ENCODE measurements at regions not wholly inside any gene's neighbourhood (a gene's known extent, or its start where the extent isn't known, plus 50 kb on each side); places are given as distances from the start of the nearest gene placed in this dataset.
"Not testable (repeated sequence)": the region's sequence is repeated elsewhere in the genome, so short reads cannot be mapped to it uniquely, and the experiment has no call there.

DNA sequence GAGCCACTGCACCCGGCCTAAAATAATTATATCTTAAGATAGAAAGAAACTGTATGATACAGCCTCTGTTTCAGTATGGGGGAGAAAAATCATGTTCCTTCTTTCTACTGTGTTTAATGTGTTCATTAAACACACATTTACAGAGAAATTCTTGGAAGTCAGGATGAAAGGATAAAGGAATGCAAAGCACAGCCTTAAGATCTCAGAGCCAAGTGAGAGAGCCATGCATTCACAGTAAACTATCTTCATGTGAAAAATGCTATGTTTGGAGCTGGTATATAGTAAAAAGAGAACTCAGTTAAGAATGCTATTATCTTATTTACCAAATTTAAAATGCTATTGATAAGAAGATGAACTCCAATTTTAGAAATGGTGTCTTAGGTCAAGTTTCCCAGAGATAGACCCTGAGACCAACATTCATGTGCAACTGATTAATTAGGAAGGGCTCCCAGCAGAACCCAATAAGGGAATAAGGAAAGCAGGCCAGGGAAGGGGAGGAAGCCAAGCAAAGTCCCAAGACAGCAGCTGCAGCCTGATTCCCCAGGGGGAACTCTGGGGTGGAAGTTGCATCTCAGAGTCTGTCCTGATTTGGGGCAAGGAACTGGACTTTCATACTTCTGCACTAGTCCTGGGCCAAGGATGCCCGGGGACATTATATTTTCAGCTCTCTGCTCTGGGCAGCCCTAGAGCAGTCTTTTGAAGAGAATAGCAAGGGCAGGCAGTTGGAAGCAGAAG is 130.0 kb upstream of the ZNF648 start:
- no peak for DNase-seq

DNA sequence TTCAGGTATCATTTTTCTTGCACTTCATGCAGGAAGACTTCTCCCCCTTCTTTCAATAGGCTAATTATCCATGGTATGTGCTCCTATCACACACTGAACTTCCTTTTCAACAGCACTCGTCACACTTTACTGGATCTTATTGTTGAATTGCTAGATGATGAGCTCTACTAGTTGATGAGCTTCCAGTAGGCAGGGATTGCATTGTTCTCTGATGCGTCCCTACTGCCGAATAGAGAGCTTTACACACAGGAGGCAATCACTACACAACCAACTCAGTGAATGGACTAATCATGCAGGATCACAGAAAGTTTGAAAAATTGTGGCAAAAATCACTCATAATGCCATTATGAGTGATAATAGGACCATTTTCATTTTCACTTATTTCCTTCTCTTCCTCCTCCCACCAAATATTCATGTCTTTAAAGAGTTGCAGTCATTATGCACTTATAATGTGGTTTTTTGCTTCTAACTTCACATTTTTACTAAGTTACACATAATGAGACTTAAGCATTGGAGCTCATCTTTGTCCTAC is 128.1 kb upstream of the ZNF648 start:
- no peak for DNase-seq

DNA sequence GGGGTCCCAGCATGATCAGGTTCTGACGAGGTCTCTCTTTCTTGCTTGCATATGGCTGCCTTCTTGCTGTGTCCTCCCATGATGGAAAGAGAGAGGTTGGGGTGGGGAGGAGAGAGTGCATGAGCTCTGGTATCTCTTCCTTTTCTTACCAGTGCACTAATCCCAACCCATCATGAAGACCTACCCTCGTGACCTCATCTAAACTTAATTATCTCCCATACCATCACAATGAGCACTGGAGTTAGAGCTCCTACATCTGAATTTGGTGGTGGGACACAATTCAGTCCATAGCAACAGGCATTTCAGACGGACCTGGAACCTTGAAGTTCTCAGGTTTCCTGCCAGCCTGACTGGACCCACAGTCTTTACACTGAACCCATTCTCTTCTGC is 125.2 kb upstream of the ZNF648 start:
- DNase-seq: no peak

DNA sequence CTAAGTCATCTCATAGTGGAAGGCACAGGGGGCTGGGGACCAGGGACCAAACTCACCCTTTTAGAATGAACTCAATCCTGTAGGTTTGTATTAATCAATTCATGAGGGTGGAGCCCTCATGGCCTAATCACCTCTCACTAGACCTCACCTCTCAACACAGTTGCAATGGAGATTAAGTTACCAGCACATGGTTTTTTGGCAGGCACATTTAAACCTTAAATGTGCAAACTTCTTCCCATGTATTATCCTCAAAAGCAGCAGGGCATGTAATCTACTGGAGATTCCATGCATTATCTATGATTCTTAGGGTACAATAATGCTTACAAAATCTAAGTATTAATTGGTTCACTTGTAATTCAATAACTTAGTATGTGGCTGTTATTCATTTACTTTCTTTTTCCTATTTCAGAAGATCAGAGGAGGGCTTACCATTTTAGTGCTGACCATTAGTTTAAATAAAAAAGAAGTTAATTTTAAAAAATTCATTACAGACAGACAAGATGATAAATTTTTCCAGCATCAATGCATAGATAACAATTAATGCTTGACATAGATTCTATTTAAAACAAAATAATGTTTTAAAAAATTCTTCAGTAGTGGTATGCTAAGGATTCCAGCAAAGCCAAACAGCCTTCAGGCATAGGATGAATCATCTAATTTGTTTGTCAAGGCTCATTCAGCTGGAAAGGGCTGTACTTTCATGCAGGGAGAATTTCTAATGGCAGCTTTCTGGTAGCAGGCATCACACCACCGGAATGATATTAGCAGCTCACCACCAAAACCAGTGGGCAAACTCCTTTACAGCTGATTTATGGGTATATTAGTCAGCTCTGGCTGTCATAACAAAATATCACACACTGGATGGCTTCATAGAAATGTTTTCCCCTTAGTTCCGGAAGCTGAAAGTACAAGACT is 124.6 kb upstream of the ZNF648 start:
- DNase-seq: no peak

DNA sequence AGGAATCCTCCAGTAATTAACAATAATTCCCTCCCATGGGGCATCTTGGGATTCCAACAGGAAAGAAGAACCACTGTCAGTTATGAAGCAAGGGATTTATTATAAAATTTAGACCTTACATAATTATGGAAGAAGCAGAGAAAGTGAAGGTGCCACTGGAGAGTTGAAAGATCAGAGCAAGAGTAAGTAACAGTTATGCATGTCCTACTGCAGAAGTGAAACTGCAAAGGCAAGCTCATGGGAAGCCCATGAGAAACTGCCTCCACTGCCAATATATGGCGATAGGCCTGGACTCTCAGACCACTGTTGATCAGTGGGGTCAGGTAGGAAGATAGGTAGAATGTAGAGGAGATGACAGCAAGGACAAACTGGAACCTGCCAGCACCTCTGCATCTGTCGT is 123.6 kb upstream of the ZNF648 start:
- no peak for DNase-seq

DNA sequence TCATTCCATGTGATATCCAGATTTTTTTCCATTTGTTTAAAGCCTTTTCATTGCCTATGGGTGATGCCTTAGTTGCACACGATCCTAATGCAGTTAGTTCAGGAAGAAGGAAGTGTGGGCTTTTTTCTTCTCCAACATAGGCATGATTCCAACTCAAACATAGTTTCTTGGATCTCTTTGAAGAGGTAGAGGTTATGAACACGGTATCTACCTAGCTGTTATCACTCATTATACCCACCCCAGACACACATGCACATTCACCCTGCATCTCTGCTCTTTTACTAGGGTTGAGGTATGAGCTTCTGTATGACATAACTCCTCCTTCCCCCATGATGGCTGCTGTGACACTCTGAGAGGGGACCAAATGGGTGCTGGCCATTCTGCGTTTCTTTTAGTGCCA is 122.1 kb upstream of the ZNF648 start:
- DNase-seq: no peak

DNA sequence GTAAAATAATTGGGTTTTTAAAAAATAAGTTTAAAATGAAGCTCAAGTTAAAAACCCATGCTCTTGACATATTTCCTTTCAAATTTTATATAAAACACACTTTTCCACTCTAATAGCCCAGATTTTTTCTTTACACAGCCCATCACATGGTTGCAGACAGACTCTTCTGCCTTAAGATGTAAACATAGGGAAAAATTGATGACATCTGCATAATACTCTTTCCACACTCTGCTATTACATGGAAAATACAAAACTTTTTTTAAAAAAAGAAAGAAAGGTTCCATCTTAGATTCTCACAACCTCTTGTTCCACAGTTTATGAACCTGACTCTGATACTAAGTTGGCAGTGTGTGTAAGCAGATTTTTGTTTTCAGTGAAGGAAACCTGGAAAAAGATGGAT is 120.8 kb upstream of the ZNF648 start:
- no peak for DNase-seq

DNA sequence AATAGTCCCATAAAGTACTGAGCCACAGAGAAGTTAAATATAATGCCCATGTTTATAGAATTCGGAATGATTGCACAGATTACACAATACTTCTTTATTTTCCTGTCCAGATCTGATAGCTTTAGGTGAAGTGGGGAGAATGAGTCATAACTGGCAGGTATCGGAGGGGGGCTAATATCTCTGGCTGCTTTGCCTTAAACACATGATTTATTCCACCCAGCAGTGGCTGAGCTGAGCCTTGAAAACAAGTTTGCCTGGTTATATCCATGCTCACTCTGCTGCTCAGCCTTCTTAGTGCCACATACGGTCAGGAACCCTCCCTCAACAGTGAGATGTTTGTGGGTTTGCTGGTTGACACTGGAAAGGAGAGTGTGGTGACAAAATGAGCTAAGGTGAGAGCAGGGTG is 119.7 kb upstream of the ZNF648 start:
- no peak for DNase-seq

DNA sequence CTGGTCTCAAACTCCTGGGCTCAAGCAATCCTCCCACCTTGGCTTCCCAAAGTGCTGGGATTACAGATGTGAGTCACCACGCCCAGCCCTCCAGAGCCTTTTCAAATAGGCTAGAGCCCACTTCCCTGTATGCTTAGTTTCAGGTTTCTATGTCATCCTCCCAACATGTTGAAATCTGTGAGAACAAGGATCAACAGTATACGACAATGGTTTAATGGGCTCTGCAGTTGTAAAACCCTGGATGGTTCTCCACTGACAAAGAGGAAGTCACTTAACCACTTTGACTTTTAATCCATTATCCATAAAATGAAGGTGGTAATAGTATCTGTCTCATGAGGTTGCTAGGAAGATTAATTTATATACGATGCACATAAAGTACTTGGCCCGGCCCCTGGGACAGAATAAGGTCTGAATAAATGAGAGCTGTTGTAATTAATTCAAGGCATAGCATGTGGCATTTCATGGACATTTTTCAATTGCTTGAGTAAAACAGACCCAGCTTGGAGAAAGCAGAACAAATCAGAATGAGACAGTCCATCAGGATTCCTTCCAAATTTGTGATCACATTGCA is 113.9 kb upstream of the ZNF648 start:
- peak; percentile 85 for DNase-seq

DNA sequence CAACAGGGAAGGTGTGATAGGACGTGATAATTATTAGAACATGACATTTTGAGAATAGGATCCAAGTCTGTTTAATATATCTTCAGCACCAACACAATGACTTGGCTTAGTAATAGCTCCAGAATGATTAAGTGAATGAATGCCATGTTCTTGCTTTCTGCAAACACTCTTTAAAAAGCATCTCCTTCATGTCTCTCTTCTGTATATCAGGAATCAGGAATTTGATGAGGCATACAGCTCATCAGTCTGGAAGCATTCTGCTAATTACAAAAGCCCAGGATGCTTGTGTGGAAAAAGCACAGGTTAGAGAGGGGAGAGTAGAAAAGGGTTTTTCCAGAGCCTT is 113.0 kb upstream of the ZNF648 start:
- DNase-seq: no peak

DNA sequence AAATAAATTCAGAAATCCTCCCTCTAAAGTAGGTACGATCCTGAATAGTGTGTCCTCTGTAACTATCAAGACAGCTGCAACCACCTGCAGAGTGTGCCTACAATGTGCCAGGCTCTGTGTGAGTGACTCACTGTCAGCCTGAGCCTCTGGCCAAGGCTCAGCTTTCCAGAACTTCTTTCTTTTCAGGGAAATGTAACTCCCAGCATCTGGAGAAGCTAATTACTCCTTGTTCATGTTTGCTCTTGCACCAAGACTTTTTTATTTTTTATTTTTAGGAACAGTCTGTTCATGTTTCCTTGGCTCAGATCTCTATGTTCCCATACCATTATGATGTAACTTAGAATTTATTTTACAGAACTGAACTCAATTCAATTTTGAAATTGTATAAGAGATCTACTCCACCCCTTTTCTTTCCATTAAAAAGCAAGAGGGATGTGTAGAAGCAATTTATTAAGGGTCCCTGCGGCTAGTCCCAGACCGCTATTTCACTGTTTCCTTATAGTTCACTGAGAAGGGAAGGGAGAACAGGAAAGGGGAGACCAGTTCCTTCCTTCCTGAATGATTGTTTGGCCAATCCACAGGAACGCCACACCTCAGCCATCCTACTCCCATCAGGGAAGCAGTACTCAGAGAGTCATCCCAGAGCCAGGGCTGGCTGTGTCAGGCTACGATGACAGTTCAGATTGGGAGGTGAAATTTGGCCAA is 112.4 kb upstream of the ZNF648 start:
- no peak for DNase-seq

DNA sequence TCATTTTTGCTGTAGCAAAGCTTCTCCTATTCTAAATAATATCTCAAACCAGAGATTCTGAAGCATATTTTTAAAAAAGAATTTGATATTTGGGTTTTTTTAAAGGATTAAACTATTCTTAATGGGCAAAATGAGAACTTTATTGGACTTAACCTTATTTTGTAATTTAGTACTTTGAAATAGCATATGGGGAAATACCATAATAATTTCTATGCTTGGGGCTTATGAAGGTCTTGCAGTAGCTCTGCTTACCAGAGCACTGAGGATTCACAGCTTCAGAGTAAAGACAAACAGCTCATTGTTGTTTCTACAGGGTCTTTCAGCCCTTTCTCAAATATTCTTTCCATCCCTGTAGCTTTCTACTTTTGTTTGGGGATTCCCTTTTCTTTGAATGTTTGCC is 111.2 kb upstream of the ZNF648 start:
- no peak for DNase-seq

DNA sequence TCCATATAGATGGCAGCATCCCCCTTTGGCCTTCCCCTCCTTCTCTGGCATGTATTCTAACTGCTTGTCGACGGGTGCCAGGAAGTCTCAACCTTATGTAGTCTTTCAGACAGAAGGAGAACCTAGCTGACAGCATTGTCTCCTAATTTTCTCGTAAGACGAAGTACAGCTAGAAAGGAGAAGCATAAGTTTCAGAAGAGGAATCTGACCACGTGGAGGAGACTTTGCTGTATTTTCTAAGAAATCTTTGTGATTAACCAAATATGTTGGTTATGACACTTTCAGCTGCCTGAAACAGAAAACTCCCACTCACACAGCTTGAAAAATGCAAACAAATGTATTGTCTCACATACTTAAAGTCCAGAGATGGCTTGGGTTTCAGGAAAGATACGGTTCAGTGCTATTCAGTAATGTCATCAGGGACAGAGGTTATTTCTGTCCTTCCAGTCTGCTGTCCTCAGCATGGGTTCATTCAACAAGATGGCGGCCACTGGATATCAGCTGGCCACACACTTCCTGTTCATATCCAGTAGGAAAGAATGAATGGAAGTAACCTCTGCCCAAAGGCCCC is 109.5 kb upstream of the ZNF648 start:
- DNase-seq: no peak

DNA sequence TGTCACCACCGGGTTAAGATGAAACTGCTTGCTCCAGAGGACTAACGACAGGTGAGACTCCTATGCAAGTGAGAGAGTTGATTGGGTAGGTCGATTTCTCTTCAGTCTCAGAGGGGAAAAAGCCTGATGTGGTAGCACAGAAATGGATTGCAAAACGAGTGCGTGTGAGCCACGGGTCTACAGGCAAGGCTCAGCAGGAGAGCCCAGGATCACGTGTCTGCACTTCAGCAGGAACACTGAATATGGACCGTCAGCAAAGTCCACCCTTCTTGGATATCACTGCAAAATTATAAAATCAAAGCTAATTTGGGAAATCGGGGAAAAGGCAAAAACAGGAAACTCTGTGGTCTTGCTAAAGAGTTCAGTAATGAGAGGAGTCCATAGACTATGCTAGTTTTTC is 107.7 kb upstream of the ZNF648 start:
- DNase-seq: no peak

DNA sequence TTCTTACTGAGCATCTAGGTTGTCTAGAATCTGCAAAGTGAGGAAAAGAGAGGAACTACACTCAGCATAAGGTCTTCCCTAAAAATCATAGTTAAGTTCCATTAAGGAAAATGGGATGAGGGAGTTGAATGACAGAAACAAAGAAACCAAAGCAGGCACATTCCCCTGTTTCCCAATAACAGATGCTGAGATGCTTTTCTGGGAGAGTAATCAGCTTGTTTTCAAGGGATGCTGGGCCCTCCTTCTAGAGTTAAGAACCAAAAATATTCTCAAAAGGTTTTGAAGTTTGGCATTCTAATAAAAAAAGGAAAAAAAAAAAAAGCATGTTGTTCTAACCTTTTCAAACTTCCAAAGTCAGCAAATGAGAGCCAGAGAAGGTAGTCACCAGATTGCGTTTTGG is 105.2 kb upstream of the ZNF648 start:
- no peak for DNase-seq

DNA sequence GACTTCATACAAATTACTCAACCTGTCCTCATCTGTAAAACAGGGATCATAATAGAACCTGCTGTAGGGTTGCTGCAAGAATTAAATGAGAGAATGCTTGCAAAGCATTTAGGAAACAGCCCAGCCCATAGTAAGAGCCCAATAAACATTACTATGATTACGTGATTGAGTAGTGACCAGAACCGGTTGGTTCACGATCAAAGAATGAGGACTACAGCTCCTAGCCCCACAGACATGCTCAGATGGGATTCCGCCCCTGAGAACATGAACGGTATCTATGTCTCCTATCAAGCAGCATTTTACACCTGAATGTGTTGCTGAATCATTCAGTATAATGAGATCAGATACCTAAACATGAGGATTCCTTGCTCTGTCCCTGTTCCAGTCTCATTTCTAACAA is 104.8 kb upstream of the ZNF648 start:
- DNase-seq: no peak

DNA sequence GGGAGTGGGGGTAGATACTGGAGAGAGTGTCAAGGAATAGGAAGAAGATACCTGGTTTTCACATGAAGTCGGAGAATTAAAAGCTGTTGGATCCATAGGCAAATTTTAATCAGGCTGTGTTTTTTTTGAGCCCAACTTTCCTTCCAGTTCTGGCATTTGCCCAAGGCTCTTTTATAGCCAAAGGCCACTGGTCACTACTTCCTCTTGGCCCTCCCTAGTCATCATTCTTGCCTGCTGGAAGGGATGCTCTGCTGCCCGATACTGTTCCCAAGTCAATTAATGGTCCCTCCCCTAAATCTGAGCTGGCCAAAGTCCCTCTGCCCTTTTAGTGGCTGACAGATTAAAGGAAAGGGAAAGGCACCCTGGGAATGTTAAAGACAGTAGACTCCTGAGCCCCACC is 102.8 kb upstream of the ZNF648 start:
- no peak for DNase-seq

DNA sequence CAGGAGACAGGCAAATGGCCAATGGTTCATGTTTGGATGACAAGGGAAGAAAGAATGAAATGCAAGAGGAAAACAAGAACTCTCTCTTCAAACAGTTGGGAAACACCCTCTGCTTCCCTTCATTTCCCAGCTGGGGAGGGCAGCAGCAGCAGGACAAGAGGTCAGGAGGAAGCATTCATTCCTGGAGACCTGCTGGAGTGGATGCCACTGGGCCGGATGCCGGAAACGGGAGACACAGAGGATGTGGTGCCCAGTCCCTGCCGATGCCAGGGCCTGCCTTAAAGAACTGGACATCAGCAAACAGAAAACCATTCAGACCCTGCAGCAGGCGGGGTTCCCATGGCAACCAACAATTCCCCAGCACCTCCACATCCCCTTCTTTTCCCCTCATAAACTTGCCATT is 102.3 kb upstream of the ZNF648 start:
- DNase-seq: no peak

DNA sequence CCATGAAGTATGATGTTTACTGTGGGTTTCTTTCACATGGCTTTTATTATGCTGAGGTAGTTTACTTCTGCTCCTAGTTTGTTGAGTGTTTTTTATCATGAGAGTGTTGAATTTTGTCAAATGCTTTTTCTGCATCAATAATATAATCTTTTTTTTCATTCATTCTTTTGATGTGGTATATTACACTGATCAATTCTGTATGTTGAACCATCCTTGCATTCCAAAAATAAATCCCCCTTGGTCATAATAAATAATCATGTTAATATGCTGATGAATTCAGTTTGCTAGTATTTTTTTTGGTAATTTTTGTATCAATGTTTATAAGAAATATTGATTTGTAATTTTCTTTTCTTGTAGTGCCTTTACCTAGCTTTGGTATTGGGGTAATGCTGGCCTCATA is 97.9 kb upstream of the ZNF648 start:
- no peak for DNase-seq

DNA sequence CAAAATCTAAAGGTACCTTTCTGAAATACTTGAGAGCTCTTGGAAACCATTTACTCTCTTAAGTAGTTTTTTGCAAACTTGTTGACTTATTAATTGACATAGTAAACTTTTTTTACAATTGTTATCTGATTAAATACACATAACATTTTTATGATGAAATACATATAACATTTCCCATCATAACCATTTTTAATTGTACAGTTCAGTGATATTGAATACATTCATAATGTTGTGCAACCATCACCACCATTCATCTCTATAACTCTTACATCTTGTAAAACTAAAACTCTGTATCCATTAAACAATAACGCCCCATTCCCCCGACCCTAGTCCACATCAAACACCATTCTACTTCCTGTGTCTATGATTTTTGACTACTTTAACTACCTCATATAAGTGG is 95.7 kb upstream of the ZNF648 start:
- no peak for DNase-seq

DNA sequence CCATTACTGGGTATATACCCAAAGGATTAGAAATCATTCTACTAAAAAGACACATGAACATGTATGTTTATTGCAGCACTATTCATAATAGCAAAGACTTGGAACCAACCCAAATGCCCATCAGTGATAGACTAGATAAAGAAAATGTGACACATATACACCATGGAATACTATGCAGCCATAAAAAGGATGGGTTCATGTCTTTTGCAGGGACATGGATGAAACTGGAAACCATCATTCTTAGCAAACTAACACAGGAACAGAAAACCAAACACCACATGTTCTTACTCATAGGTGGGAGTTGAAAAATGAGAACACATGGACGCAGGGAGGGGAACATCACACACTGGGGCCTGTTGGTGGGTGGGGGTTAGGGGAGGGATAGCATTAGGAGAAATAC is 92.9 kb upstream of the ZNF648 start:
- not testable (repeated sequence) for DNase-seq

DNA sequence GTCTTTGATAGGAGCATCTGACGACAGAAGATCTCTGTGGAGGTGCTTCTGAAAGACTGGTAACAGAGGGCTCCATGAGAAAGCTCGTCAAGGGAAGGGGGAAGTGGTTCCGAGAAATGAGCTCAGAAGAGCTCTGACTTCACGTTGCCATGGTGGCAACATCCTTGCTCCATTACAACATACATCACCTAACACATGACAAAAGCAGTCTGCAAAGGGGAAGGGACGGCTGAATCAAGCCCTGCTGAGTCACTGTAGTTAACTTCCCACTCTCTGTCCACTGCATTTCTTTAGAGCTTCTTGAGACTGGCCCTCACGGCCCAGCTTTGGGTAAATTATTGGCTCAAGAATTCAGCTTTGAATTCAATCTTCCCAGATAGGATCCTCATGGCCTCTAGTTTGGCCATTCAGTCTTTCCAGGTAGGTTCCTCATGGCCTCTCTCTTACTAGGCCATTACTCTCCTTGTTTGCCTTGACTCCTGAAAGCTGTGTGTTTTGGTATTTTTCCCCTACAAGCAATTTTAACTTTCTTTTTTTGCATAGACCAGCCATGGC is 88.0 kb upstream of the ZNF648 start:
- no peak for DNase-seq

DNA sequence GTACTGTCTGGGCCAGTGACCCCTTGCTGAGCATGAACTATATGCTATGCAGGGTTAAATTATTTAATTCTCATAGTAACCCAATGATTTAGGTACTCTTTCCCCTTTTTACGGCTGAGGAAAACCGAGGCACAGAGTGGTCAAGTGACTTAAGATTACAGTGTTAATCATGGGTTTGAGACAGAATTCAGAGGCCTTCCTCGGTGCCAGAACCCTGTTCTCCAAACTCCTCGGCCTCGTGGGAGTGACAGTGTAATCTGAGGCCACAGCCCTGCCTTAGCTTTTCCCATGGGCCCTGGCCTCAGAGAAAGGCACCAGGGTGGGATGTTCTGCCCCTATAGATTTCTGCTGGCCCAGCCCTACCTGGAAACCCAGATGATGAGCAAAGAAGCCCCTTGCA is 86.4 kb upstream of the ZNF648 start:
- DNase-seq: no peak
